Ovary (tissue), 7 donors: ENCODE measurements at regions not wholly inside any gene's neighbourhood (a gene's known extent, or its start where the extent isn't known, plus 50 kb on each side); places are given as distances from the start of the nearest gene placed in this dataset.
"Not testable (repeated sequence)": the region's sequence is repeated elsewhere in the genome, so short reads cannot be mapped to it uniquely, and the experiment has no call there.

ENCODE experiments used
- DNase-seq, 5 donors: peaks; one replicate each; pipeline ENCODE4 v3.0.0-alpha.2; 2019 to 2020
- H3K27ac ChIP-seq, 2 donors: fragments of 200-600 bp; one replicate each; pipeline versions ENCODE4 v1.5.1 to v1.8.0; 2019 to 2022
- H3K27me3 ChIP-seq: fragments of 200-600 bp; one replicate; pipeline ENCODE4 v1.8.0; 2022
- H3K36me3 ChIP-seq: fragments of 200-600 bp; sonication (generic); one replicate; pipeline ENCODE4 v1.5.1; 2019
- H3K4me1 ChIP-seq: one replicate; pipeline ENCODE4 v1.8.1; 2013; ENCODE audit warnings: mild to moderate bottlenecking, moderate library complexity; ENCODE audit not compliant: insufficient read depth
- H3K4me3 ChIP-seq: fragments of 200-600 bp; sonication (generic); one replicate; pipeline ENCODE4 v1.5.1; 2017
- H3K9me3 ChIP-seq, 2 donors: fragments of 200-600 bp in 1 of 2; sonication (generic) in 1 of 2; one replicate each; pipeline versions ENCODE4 v1.5.1 to v1.8.1; 2013 to 2019; ENCODE audit warnings: mild to moderate bottlenecking in 1 of 2, moderate library complexity in 1 of 2
- CTCF ChIP-seq, 3 donors: fragments of 450-650 bp in 2 of 3; fragments of 200-600 bp in 1 of 3; IDR thresholded peaks; one replicate each; pipeline versions ENCODE4 v1.5.1 to v1.8.0; 2016 to 2022; ENCODE audit warnings: antibody characterized with exemption in 3 of 3, mild to moderate bottlenecking in 1 of 3
- EP300 ChIP-seq: sonication (generic); formaldehyde crosslinking; IDR thresholded peaks from one replicate; pipeline ENCODE4 v1.6.1; 2017; ENCODE audit warnings: antibody characterized with exemption
- POLR2A ChIP-seq: fragments of 450-650 bp; IDR thresholded peaks from one replicate; pipeline ENCODE4 v1.6.1; 2017; ENCODE audit warnings: antibody characterized with exemption, mild to moderate bottlenecking, moderate library complexity
- WGBS, 3 donors: extraction: QIAGEN DNeasy Blood & Tissue Kit in 1 of 3; methylation state at CpG; one replicate each; pipeline versions ENCODE4 v1.1.5 to v1.1.7; 2013 to 2017; 5-methylcytosine and 5-hydroxymethylcytosine counted together
- intact Hi-C, 4 donors: fragments of 100-400 bp; cut with DNase I; formaldehyde crosslinking; loops; one replicate each; pipeline versions ENCODE4 v1.11.0 to v1.15.1; 2022 to 2023
- donor health status: DM: no; HTN: no; CAD: no; lungs with moderate emphysema.
- donor health status: DM: no; HTN: no; CAD: no.
- donor health status: Bipolar disorder and iron deficiency.
- donor health status: DM: no; HTN: no; CAD: no.
- donor health status: DM: yes; HTN: yes; CAD: no.

DNA sequence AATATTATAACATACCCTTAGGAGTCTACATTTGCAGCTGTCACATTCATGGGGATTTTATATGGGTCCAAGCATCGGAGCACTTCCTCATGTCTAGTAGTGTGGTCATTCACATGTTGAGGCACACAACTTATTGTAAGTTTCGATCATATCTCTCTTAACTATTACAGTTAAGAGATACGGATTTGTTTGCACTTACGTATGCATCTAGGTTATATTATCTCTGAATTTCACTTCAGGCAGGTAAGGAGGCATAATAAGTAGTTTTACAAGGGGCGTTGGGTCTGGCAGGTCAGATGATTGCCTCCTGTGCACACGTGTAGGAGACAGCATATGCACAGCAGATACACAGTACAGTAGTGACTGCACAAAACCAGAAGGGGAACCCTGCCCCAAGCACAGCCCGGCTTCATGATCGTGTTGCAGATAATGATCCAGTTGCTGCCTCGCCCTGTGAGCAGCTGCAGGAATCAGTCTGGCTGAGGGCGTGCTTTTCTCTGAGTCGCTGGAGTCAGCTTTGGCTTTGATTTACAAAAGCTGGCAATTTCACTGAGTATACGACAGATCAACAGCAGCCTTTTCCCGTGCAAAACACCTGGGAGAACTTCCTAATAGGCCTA is 302.9 kb upstream of the GATB start:
- no peak overlapping the region for H3K27ac ChIP-seq
- no peak for TF ChIP-seq CTCF (IDR thresholded peaks at IDR 0.05)
- TF ChIP-seq EP300: no peak
- TF ChIP-seq POLR2A: no peak
- no peak overlapping the region for H3K4me3 ChIP-seq
- intact Hi-C loops: no loop called here
- 66 to 70% (median 66%) methylated on average over 13 of the region's 13 CpGs for WGBS, 3 donors
- no peaks in the 10 kb centered on the region for H3K36me3 ChIP-seq
- no peaks in the 10 kb centered on the region for H3K4me1 ChIP-seq
- H3K27me3 ChIP-seq: no peaks in the 10 kb centered on the region
- DNase-seq: no peak
- no peaks in the 10 kb centered on the region for H3K9me3 ChIP-seq

GRCh38 chr4:152062936-152063620 is 302.3 kb upstream of the GATB start:
- WGBS, 3 donors: 28 to 65% (median 38%) methylated on average over 2 of the region's 2 CpGs
- no peak overlapping the region for H3K27ac ChIP-seq
- no peaks in the 10 kb centered on the region for H3K4me1 ChIP-seq
- H3K27me3 ChIP-seq: no peaks in the 10 kb centered on the region
- TF ChIP-seq POLR2A (no peak), EP300 (no peak), CTCF (IDR thresholded peaks at IDR 0.05) (no peak)
- intact Hi-C loops: no loop called here
- no peaks in the 10 kb centered on the region for H3K36me3 ChIP-seq
- H3K9me3 ChIP-seq: no peaks in the 10 kb centered on the region
- DNase-seq: no peak
- H3K4me3 ChIP-seq: no peak overlapping the region

DNA sequence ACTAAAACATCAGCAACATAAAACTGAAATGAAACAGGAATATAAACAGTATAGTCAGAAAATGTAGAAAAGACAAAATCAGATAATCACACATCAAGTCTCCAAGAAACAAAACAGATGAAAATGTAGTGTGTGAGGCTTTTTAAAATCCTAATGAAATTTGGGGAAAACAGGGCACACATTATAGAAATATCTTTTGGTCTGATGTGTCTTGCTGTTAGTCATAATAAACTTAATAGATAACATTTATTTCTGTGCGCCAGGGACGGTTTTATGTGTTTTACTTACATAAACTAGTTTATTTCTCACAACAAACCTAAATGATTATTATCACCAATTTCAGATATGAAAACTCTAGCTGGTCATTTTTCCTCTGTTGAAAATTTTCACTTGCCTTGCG is 293.9 kb upstream of the GATB start:
- Histone ChIP-seq H3K27me3 (no peaks in the 10 kb centered on the region), H3K9me3 (no peaks in the 10 kb centered on the region), H3K4me3 (no peak overlapping the region), H3K27ac (no peak overlapping the region), H3K36me3 (no peaks in the 10 kb centered on the region), H3K4me1 (no peaks in the 10 kb centered on the region)
- intact Hi-C loops: no loop called here
- 49 to 55% (median 54%) methylated on average over 3 of the region's 3 CpGs for WGBS, 3 donors
- TF ChIP-seq CTCF (IDR thresholded peaks at IDR 0.05) (no peak), POLR2A (no peak), EP300 (no peak)
- no peak for DNase-seq

DNA sequence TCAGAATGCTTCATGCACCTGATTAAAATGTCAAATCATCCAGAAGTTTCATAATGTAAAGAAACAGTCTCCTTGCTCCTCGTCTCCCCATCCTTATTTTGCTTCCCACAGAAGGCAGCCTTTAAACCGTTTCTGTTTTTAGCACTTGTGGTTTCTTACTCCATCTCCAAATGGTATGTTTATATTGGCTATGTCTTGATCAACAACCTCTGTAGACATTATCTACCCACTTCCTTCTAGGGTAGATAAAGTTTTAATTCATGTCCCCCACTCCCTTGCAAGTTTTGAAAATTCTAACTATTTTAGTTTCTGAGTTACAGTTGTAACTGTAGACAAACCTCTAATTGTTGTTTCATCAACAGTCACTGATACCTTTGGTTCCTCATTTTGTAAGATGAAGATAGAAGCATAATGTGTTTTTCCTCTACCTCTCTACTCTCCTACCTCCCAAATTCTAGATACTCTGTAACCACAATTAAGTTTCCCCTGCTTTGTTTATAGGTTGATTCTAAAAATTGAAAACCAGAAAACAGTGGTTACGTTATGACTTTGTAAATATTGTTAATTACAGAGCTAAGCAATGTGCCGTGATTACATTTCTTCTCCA is 291.7 kb upstream of the GATB start:
- Histone ChIP-seq H3K4me1 (no peaks in the 10 kb centered on the region), H3K9me3 (no peaks in the 10 kb centered on the region), H3K4me3 (no peak overlapping the region), H3K27me3 (no peaks in the 10 kb centered on the region), H3K27ac (no peak overlapping the region), H3K36me3 (no peaks in the 10 kb centered on the region)
- 6 to 16% (median 9%) methylated on average over 4 of the region's 4 CpGs for WGBS, 3 donors
- intact Hi-C loops: no loop called here
- no peak for DNase-seq
- no peak for TF ChIP-seq EP300
- TF ChIP-seq CTCF (IDR thresholded peaks at IDR 0.05): no peak
- no peak for TF ChIP-seq POLR2A

DNA sequence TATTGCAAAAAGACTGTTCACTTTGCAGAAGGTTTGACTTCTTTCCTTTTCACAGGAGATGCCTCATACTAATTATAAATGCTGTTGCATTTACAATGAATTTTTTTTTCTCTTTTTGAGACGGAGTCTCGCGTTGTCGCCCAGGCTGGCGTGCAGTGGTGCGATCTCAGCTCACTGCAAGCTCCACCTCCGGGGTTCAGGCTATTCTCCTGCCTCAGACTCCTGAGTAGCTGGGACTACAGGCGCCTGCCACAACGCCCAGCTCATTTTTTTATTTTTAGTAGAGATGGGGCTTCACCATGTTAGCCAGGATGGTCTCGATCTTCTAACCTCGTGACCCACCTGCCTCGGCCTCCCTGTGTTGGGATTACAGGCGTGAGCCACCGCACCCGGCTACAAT is 290.5 kb upstream of the GATB start:
- H3K36me3 ChIP-seq, H3K4me1 ChIP-seq, H3K27me3 ChIP-seq, H3K4me3 ChIP-seq, H3K27ac ChIP-seq, DNase-seq, intact Hi-C loops, H3K9me3 ChIP-seq: not testable (repeated sequence)
- WGBS, 3 donors: 94 to 97% (median 96%) methylated on average over 15 of the region's 15 CpGs
